ENCODE measurements at regions not wholly inside any gene's neighbourhood (a gene's known extent, or its start where the extent isn't known, plus 50 kb on each side); places are given as distances from the start of the nearest gene placed in this dataset.

- TF ChIP-seq, protein P1, sequence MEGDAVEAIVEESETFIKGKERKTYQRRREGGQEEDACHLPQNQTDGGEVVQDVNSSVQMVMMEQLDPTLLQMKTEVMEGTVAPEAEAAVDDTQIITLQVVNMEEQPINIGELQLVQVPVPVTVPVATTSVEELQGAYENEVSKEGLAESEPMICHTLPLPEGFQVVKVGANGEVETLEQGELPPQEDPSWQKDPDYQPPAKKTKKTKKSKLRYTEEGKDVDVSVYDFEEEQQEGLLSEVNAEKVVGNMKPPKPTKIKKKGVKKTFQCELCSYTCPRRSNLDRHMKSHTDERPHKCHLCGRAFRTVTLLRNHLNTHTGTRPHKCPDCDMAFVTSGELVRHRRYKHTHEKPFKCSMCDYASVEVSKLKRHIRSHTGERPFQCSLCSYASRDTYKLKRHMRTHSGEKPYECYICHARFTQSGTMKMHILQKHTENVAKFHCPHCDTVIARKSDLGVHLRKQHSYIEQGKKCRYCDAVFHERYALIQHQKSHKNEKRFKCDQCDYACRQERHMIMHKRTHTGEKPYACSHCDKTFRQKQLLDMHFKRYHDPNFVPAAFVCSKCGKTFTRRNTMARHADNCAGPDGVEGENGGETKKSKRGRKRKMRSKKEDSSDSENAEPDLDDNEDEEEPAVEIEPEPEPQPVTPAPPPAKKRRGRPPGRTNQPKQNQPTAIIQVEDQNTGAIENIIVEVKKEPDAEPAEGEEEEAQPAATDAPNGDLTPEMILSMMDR (IDR thresholded peaks at IDR 0.05; ENCODE audit: low read depth, low read length, poor library complexity, severe bottlenecking) = no peak
- no peak for TF ChIP-seq EZH2phosphoT487 (IDR thresholded peaks at IDR 0.05; ENCODE audit: borderline replicate concordance, low read length)
Observed at GRCh38 chr1:185444676-185445075, 127.6 kb upstream of the IVNS1ABP start.
